Right lobe of liver (tissue), 6 donors: ENCODE measurements at regions not wholly inside any gene's neighbourhood (a gene's known extent, or its start where the extent isn't known, plus 50 kb on each side); places are given as distances from the start of the nearest gene placed in this dataset.

Experiments used
- ATAC-seq, 4 donors: fragments of 200-7000 bp; cut with Tn5 transposase; one replicate each; pipeline ENCODE4 v1.9.1; 2020; ENCODE audit warnings: mild to moderate bottlenecking in 4 of 4, moderate library complexity in 4 of 4
- DNase-seq, 3 donors: peaks; one replicate each; pipeline ENCODE4 v3.0.0-alpha.2; 2020
- H3K27ac ChIP-seq, 3 donors: fragments of 200-600 bp; one replicate each; pipeline ENCODE4 v1.8.0; 2022
- H3K27me3 ChIP-seq, 2 donors: fragments of 200-600 bp; one replicate each; pipeline ENCODE4 v1.8.0; 2022
- H3K36me3 ChIP-seq, 4 donors: fragments of 200-600 bp; sonication (generic) in 1 of 4; one replicate each; pipeline versions ENCODE4 v1.5.1 to v1.8.0; 2017 to 2022; ENCODE audit warnings: control low read depth in 1 of 4
- H3K4me1 ChIP-seq, 4 donors: fragments of 200-600 bp; sonication (generic) in 1 of 4; one replicate each; pipeline versions ENCODE4 v1.5.1 to v1.8.0; 2017 to 2022; ENCODE audit warnings: control low read depth in 1 of 4
- H3K4me3 ChIP-seq, 3 donors: fragments of 200-600 bp; one replicate each; pipeline ENCODE4 v1.8.0; 2022
- H3K9me3 ChIP-seq, 4 donors: fragments of 200-600 bp; sonication (generic) in 1 of 4; one replicate each; pipeline versions ENCODE4 v1.5.1 to v1.8.0; 2017 to 2022; ENCODE audit warnings: control low read depth in 1 of 4
- CTCF ChIP-seq, 4 donors: fragments of 200-600 bp in 3 of 4; fragments of 450-650 bp in 1 of 4; IDR thresholded peaks; one replicate each; pipeline versions ENCODE4 v1.5.1 to v1.8.0; 2016 to 2022; ENCODE audit warnings: antibody characterized with exemption in 4 of 4, mild to moderate bottlenecking in 2 of 4
- POLR2A ChIP-seq: fragments of 450-650 bp; IDR thresholded peaks from one replicate; pipeline ENCODE4 v1.6.1; 2017; ENCODE audit warnings: antibody characterized with exemption, mild to moderate bottlenecking
- WGBS: methylation state at CpG from one replicate; pipeline ENCODE4 v1.1.6; 2018; ENCODE audit warnings: low coverage, low lambda C conversion rate; ENCODE audit not compliant: insufficient coverage; ENCODE audit errors: missing lambda C conversion rate; 5-methylcytosine and 5-hydroxymethylcytosine counted together
- intact Hi-C, 2 donors: fragments of 100-400 bp; cut with DNase I; formaldehyde crosslinking; loops; one replicate each; pipeline versions ENCODE4 v1.11.2 to v1.14.1; 2022
- donor health status: DM: no; HTN: yes; CAD: no.
- donor health status: DM: no; HTN: no; CAD: no.
- donor health status: DM: no; HTN: no; CAD: no.
- donor health status: DM: no; HTN: yes; CAD: no.
- donor health status: DM: no; HTN: yes; CAD: no.

GRCh38 chr21:28532446-28532845 is 460.2 kb downstream of the LTN1 start:
- no peak for ATAC-seq
- no peaks in the 10 kb centered on the region for H3K27me3 ChIP-seq
- TF ChIP-seq CTCF (IDR thresholded peaks at IDR 0.05) (no peak), POLR2A (no peak)
- H3K4me3 ChIP-seq, result no peak overlapping the region
- no peak overlapping the region for H3K27ac ChIP-seq
- no peaks in the 10 kb centered on the region for H3K9me3 ChIP-seq
- no peaks in the 10 kb centered on the region for H3K36me3 ChIP-seq
- no peaks in the 10 kb centered on the region for H3K4me1 ChIP-seq
- DNase-seq, result no peak
- intact Hi-C loops, result no loop called here

GRCh38 chr21:28523367-28523766 is 469.3 kb downstream of the LTN1 start:
- DNase-seq (no peak), ATAC-seq (peak in 1 of 4 donors; percentile 10)
- Histone ChIP-seq H3K36me3 (no peaks in the 10 kb centered on the region), H3K4me1 (peaks cover 0 to 2% (median 0%) of the 10 kb centered on the region in 4 donors), H3K27ac (no peak overlapping the region), H3K27me3 (no peaks in the 10 kb centered on the region), H3K4me3 (no peak overlapping the region), H3K9me3 (no peaks in the 10 kb centered on the region)
- intact Hi-C loops, result no loop called here
- WGBS, result 11% methylated on average over 2 of the region's 2 CpGs
- no peak for TF ChIP-seq CTCF (IDR thresholded peaks at IDR 0.05)
- no peak for TF ChIP-seq POLR2A

GRCh38 chr21:28522014-28522799 is 470.5 kb downstream of the LTN1 start:
- peak; percentile 68 to 94 (median 81) for ATAC-seq
- intact Hi-C loops, result no loop called here
- Histone ChIP-seq H3K4me1 (peaks cover 0 to 2% (median 0%) of the 10 kb centered on the region in 4 donors), H3K27ac (no peak overlapping the region), H3K27me3 (no peaks in the 10 kb centered on the region), H3K36me3 (no peaks in the 10 kb centered on the region), H3K4me3 (no peak overlapping the region), H3K9me3 (no peaks in the 10 kb centered on the region)
- TF ChIP-seq POLR2A, result no peak
- TF ChIP-seq CTCF (IDR thresholded peaks at IDR 0.05), result peak; percentile 40 to 64 (median 49)
- WGBS, result 33% methylated on average over 9 of the region's 9 CpGs
- DNase-seq, result no peak

GRCh38 chr21:28518630-28519029 is 474.0 kb downstream of the LTN1 start:
- Histone ChIP-seq H3K4me1 (peaks cover 0 to 2% (median 0%) of the 10 kb centered on the region in 4 donors), H3K36me3 (no peaks in the 10 kb centered on the region), H3K27me3 (no peaks in the 10 kb centered on the region), H3K27ac (no peak overlapping the region), H3K4me3 (no peak overlapping the region), H3K9me3 (no peaks in the 10 kb centered on the region)
- 60% methylated on average over 3 of the region's 3 CpGs for WGBS
- DNase-seq, result no peak
- ATAC-seq, result no peak
- TF ChIP-seq POLR2A (no peak), CTCF (IDR thresholded peaks at IDR 0.05) (no peak)
- intact Hi-C loops, result no loop called here
